ENCODE measurements at regions not wholly inside any gene's neighbourhood (a gene's known extent, or its start where the extent isn't known, plus 50 kb on each side); places are given as distances from the start of the nearest gene placed in this dataset.

DNA sequence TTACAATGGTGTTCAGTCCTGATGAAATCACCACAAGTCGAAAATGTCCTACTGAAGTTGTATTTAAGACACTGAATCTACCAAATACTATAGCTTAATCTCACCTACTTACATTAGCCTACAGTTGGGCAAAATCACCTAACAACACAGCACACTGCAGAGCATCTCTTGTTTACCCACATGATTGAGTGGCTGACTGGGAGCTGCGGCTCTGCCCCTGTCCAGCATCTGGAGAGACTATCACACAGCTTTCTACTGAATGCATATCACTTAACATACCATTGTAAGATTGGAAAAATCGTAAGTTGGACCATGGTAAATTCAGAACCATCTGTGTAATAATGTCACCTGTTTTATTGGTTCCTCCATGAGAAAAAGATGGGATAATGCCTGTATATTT lies 1083.2 kb upstream of the PCDH7 start:
- Histone ChIP-seq H3K27me3 (no peaks in the 10 kb centered on the region), H3K9me3 (no peaks in the 10 kb centered on the region), H3K4me1 (no peaks in the 10 kb centered on the region), H3K27ac (no peak overlapping the region), H3K36me3 (no peaks in the 10 kb centered on the region), H3K4me3 (no peak overlapping the region)
- TF ChIP-seq POLR2AphosphoS5 (IDR thresholded peaks at IDR 0.05) (no peak), EP300 (IDR thresholded peaks at IDR 0.05) (no peak), POLR2A (IDR thresholded peaks at IDR 0.05) (no peak)
- TF ChIP-seq, protein P1, sequence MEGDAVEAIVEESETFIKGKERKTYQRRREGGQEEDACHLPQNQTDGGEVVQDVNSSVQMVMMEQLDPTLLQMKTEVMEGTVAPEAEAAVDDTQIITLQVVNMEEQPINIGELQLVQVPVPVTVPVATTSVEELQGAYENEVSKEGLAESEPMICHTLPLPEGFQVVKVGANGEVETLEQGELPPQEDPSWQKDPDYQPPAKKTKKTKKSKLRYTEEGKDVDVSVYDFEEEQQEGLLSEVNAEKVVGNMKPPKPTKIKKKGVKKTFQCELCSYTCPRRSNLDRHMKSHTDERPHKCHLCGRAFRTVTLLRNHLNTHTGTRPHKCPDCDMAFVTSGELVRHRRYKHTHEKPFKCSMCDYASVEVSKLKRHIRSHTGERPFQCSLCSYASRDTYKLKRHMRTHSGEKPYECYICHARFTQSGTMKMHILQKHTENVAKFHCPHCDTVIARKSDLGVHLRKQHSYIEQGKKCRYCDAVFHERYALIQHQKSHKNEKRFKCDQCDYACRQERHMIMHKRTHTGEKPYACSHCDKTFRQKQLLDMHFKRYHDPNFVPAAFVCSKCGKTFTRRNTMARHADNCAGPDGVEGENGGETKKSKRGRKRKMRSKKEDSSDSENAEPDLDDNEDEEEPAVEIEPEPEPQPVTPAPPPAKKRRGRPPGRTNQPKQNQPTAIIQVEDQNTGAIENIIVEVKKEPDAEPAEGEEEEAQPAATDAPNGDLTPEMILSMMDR (IDR thresholded peaks at IDR 0.05), result no peak
- intact Hi-C loops (cut with DNase I), result no loop called here
- 45 to 49% methylated on average over 3 of the region's 3 CpGs for WGBS, 2 donors
- no peak for DNase-seq

DNA sequence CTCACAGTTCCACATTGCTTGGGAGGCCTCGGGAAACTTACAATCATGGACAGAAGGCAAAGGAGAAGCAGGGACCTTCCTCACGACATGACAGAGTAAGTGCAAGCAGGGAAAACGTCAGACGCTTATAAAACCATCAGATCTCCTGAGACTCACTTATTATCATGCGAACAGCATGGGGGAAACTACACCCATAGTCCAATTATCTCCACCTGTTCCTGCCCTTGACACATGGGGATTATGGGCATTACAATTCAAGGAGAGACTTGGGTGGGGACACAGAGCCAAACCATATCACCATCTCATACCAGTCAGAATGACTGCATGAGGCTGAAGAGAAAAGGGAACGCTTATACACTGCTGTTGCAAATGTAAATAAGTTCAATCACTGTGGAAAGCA lies 1066.9 kb upstream of the PCDH7 start:
- intact Hi-C loops (cut with DNase I), result no loop called here
- no peak overlapping the region for H3K27ac ChIP-seq
- TF ChIP-seq, protein P1 (IDR thresholded peaks at IDR 0.05), result no peak
- H3K27me3 ChIP-seq, result no peaks in the 10 kb centered on the region
- H3K4me3 ChIP-seq, result no peak overlapping the region
- no peak for DNase-seq
- 75 to 79% methylated on average over 6 of the region's 6 CpGs for WGBS, 2 donors
- H3K9me3 ChIP-seq, result no peaks in the 10 kb centered on the region
- no peaks in the 10 kb centered on the region for H3K4me1 ChIP-seq
- H3K36me3 ChIP-seq, result no peaks in the 10 kb centered on the region

DNA sequence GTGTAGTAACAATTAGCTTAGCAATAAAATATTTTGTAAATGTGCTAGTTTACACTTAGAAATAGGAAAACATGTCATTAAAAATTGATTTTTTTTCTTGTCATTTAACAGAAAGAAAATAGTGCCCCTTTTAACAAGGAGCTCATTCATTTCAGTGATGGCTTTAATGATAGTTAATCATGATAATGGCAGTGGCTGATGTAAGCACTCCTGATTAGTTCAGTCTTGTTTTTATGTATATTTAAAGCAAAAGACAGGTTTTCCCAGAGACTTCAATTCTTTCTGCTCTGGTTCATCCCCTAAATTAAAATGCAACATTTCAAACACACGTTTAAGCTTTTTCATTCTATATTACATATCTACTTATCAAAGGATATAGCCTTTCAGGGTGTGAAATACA lies 1039.5 kb upstream of the PCDH7 start:
- intact Hi-C loops (cut with DNase I), result no loop called here
- Histone ChIP-seq H3K4me1 (no peaks in the 10 kb centered on the region), H3K27me3 (no peaks in the 10 kb centered on the region), H3K9me3 (no peaks in the 10 kb centered on the region), H3K36me3 (no peaks in the 10 kb centered on the region), H3K27ac (no peak overlapping the region), H3K4me3 (no peak overlapping the region)
- WGBS, 2 donors, result 60 to 78% methylated on average over 1 of the region's 1 CpG
- TF ChIP-seq POLR2AphosphoS5 (IDR thresholded peaks at IDR 0.05) (no peak), POLR2A (IDR thresholded peaks at IDR 0.05) (no peak), EP300 (IDR thresholded peaks at IDR 0.05) (no peak)
- TF ChIP-seq, protein P1 (IDR thresholded peaks at IDR 0.05), result no peak
- no peak for DNase-seq

DNA sequence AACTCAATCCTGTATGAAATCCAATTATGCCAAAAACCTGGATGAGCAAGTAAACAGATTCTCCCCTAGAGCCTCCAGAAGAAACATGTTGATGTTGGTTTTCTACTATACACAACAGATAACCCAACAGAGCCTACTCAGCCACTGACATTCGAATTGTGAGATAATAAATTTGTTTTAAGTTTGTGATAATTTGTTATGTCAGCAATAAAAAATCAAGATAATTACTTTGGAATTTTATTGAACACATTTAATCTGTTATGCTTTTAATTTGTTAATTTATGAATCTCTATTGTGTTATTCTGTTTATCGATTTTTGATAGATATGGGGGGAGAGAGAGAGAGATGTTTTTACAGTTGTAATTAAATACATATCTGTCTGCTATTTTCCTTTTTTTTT lies 1016.1 kb upstream of the PCDH7 start:
- intact Hi-C loops (cut with DNase I), result no loop called here
- H3K27me3 ChIP-seq, result no peaks in the 10 kb centered on the region
- no peaks in the 10 kb centered on the region for H3K4me1 ChIP-seq
- TF ChIP-seq EP300 (IDR thresholded peaks at IDR 0.05), result no peak
- TF ChIP-seq, protein P1 (IDR thresholded peaks at IDR 0.05), result no peak
- TF ChIP-seq POLR2A (IDR thresholded peaks at IDR 0.05), result no peak
- TF ChIP-seq POLR2AphosphoS5 (IDR thresholded peaks at IDR 0.05), result no peak
- no peaks in the 10 kb centered on the region for H3K36me3 ChIP-seq
- H3K27ac ChIP-seq, result no peak overlapping the region
- no peak overlapping the region for H3K4me3 ChIP-seq
- 64 to 76% methylated on average over 2 of the region's 2 CpGs for WGBS, 2 donors
- H3K9me3 ChIP-seq, result peaks cover 0 to 2% (median 0%) of the 10 kb centered on the region in 4 donors
- DNase-seq, result no peak

DNA sequence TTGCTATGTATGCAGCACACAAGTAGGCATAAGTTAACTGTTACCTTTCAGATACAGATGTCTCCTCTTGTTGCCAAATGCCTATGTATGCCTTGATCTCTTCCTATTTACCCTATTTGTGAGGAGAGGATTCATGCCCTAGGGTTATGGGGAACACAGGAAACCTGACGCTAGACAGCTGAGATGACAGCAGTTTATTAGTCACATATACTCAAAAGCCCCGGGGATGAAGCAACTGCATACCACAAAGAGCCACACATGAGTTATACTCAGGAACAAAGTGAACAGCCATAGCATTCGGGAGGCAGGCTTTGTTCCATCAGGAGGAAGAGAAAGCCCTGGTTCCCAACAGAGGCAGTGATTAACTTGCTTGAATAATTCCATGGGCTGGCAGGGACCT lies 1011.7 kb upstream of the PCDH7 start:
- 77 to 84% methylated on average over 3 of the region's 3 CpGs for WGBS, 2 donors

More for the DNA sequence above, 1011.7 kb upstream of the PCDH7 start:
- DNase-seq, result no peak
- Histone ChIP-seq H3K27me3 (no peaks in the 10 kb centered on the region), H3K36me3 (no peaks in the 10 kb centered on the region), H3K27ac (no peak overlapping the region), H3K4me1 (no peaks in the 10 kb centered on the region), H3K9me3 (peaks cover 0 to 2% (median 0%) of the 10 kb centered on the region in 4 donors), H3K4me3 (no peak overlapping the region)
- intact Hi-C loops (cut with DNase I), result no loop called here
- TF ChIP-seq, protein P1 (IDR thresholded peaks at IDR 0.05), result no peak
- TF ChIP-seq EP300 (IDR thresholded peaks at IDR 0.05) (no peak), POLR2A (IDR thresholded peaks at IDR 0.05) (no peak), POLR2AphosphoS5 (IDR thresholded peaks at IDR 0.05) (no peak)
